H9 (cell line): ENCODE measurements at regions not wholly inside any gene's neighbourhood (a gene's known extent, or its start where the extent isn't known, plus 50 kb on each side); places are given as distances from the start of the nearest gene placed in this dataset.

Source experiments
- DNase-seq: peaks from one replicate; pipeline ENCODE4 v3.0.0-alpha.2; 2017
- H2AFZ ChIP-seq: one replicate; pipeline ENCODE4 v1.6.1; 2013; ENCODE audit warnings: mild to moderate bottlenecking, low read length, control low read depth, moderate library complexity
- H2AK5ac ChIP-seq: 2 replicates; pipeline ENCODE4 v1.6.1; 2013; ENCODE audit warnings: low read length, control low read depth, mixed read lengths; ENCODE audit not compliant: insufficient read length
- H2BK120ac ChIP-seq: one replicate; pipeline ENCODE4 v1.6.1; 2013; ENCODE audit warnings: low read depth, mild to moderate bottlenecking, low read length, control low read depth, inconsistent platforms; ENCODE audit not compliant: poor library complexity, severe bottlenecking
- H2BK12ac ChIP-seq: 2 replicates; pipeline ENCODE4 v1.6.1; 2013; ENCODE audit warnings: low read length, control low read depth, mixed read lengths, low read depth; ENCODE audit not compliant: insufficient read length
- H2BK15ac ChIP-seq: 2 replicates; pipeline ENCODE4 v1.6.1; 2013; ENCODE audit warnings: low read depth, low read length, control low read depth
- H2BK20ac ChIP-seq: one replicate; pipeline ENCODE4 v1.6.1; 2013; ENCODE audit warnings: low read depth, mild to moderate bottlenecking, low read length, control low read depth, inconsistent platforms; ENCODE audit not compliant: poor library complexity, severe bottlenecking
- H2BK5ac ChIP-seq: 2 replicates; pipeline ENCODE4 v1.6.1; 2013; ENCODE audit warnings: low read length, control low read depth, mixed read lengths; ENCODE audit not compliant: insufficient read length
- H3K14ac ChIP-seq: 2 replicates; pipeline ENCODE4 v1.6.1; 2013; ENCODE audit warnings: low read length, control low read depth; ENCODE audit not compliant: insufficient read depth
- H3K18ac ChIP-seq: 2 replicates; pipeline ENCODE4 v1.6.1; 2013; ENCODE audit warnings: low read depth, mild to moderate bottlenecking, mixed read lengths, low read length, control low read depth; ENCODE audit not compliant: insufficient read length
- H3K23ac ChIP-seq: 2 replicates; pipeline ENCODE4 v1.6.1; 2013; ENCODE audit warnings: low read length, control low read depth, mixed read lengths, low read depth; ENCODE audit not compliant: insufficient read length
- H3K23me2 ChIP-seq: 2 replicates; pipeline ENCODE4 v1.6.1; 2013; ENCODE audit warnings: low read depth, mild to moderate bottlenecking, mixed read lengths, low read length, control low read depth; ENCODE audit not compliant: insufficient read length, poor library complexity, severe bottlenecking
- H3K27ac ChIP-seq: 2 replicates; pipeline ENCODE4 v1.5.1; 2013; ENCODE audit warnings: low read length, control low read depth, mixed read lengths, low read depth; ENCODE audit not compliant: insufficient read length
- H3K27me3 ChIP-seq: 2 replicates; pipeline ENCODE4 v1.6.1; 2013; ENCODE audit warnings: low read length, control low read depth, inconsistent platforms; ENCODE audit not compliant: insufficient read depth
- H3K4ac ChIP-seq: 2 replicates; pipeline ENCODE4 v1.6.1; 2013; ENCODE audit warnings: low read depth, mild to moderate bottlenecking, control low read depth, inconsistent platforms, low read length, moderate library complexity
- H3K4me1 ChIP-seq: 2 replicates; pipeline ENCODE4 v1.6.1; 2013; ENCODE audit warnings: low read length, control low read depth, inconsistent platforms; ENCODE audit not compliant: insufficient read depth
- H3K4me2 ChIP-seq: 2 replicates; pipeline ENCODE4 v1.6.1; 2013; ENCODE audit warnings: low read length, control low read depth, mixed read lengths; ENCODE audit not compliant: insufficient read length, insufficient read depth
- H3K56ac ChIP-seq: 2 replicates; pipeline ENCODE4 v1.6.1; 2013; ENCODE audit warnings: low read depth, mild to moderate bottlenecking, mixed read lengths, low read length, control low read depth; ENCODE audit not compliant: insufficient read length
- H3K79me1 ChIP-seq: 2 replicates; pipeline ENCODE4 v1.6.1; 2013; ENCODE audit warnings: low read depth, mild to moderate bottlenecking, moderate library complexity, low read length, control low read depth, inconsistent platforms; ENCODE audit not compliant: insufficient read depth, poor library complexity, severe bottlenecking
- H3K79me2 ChIP-seq: 2 replicates; pipeline ENCODE4 v1.6.1; 2013; ENCODE audit warnings: low read length, control low read depth, inconsistent platforms; ENCODE audit not compliant: insufficient read depth
- H3K9ac ChIP-seq: 2 replicates; pipeline ENCODE4 v1.6.1; 2013; ENCODE audit warnings: low read length, control low read depth, mixed read lengths; ENCODE audit not compliant: insufficient read length; ENCODE audit errors: extremely low read depth
- H3K9me3 ChIP-seq: one replicate; pipeline ENCODE4 v1.6.1; 2013; ENCODE audit warnings: low read depth, low read length, inconsistent platforms; ENCODE audit not compliant: control insufficient read depth
- H3T11ph ChIP-seq: one replicate; pipeline ENCODE4 v1.6.1; 2013; ENCODE audit warnings: mild to moderate bottlenecking, low read length, control low read depth, inconsistent platforms
- H4K20me1 ChIP-seq: one replicate; pipeline ENCODE4 v1.6.1; 2013; ENCODE audit not compliant: control insufficient read depth, insufficient read length, insufficient read depth
- H4K5ac ChIP-seq: 2 replicates; pipeline ENCODE4 v1.6.1; 2013; ENCODE audit warnings: low read depth, mild to moderate bottlenecking, mixed read lengths, low read length, control low read depth; ENCODE audit not compliant: insufficient read length
- H4K8ac ChIP-seq: replicated peaks from 2 replicates; pipeline ENCODE4 v1.6.1; 2013; ENCODE audit warnings: low read length, control low read depth, mixed read lengths, low read depth; ENCODE audit not compliant: insufficient read length
- H4K91ac ChIP-seq: 2 replicates; pipeline ENCODE4 v1.6.1; 2013; ENCODE audit warnings: low read depth, mild to moderate bottlenecking, moderate library complexity, mixed read lengths, low read length, control low read depth; ENCODE audit not compliant: insufficient read length
- H3K27ac Mint-ChIP-seq, 3 experiments: 2 replicates in 2 of 3; 3 replicates in 1 of 3; pipeline ENCODE4 v1.8.0; 2020 to 2021; ENCODE audit warnings: mixed read lengths in 3 of 3, mild to moderate bottlenecking in 1 of 3, moderate library complexity in 1 of 3
- H3K27me3 Mint-ChIP-seq: 2 replicates; pipeline ENCODE4 v1.8.0; 2021; ENCODE audit warnings: low read depth, mild to moderate bottlenecking, moderate library complexity, mixed read lengths
- H3K36me3 Mint-ChIP-seq, 3 experiments: 2 replicates in 2 of 3; 3 replicates in 1 of 3; pipeline ENCODE4 v1.8.0; 2020 to 2021; ENCODE audit warnings: low read depth in 3 of 3, mixed read lengths in 3 of 3; ENCODE audit not compliant: insufficient read depth in 1 of 3
- H3K4me1 Mint-ChIP-seq, 2 experiments: 2 replicates each; pipeline ENCODE4 v1.8.0; 2020; ENCODE audit warnings: mixed read lengths in 2 of 2
- H3K4me3 Mint-ChIP-seq, 2 experiments: 2 replicates in 1 of 2; 3 replicates in 1 of 2; pipeline ENCODE4 v1.8.0; 2020 to 2021; ENCODE audit warnings: mild to moderate bottlenecking in 2 of 2, mixed read lengths in 2 of 2, moderate library complexity in 1 of 2
- H3K9me3 Mint-ChIP-seq, 2 experiments: 2 replicates in 1 of 2; 3 replicates in 1 of 2; pipeline ENCODE4 v1.8.0; 2020; ENCODE audit warnings: mild to moderate bottlenecking in 2 of 2, mixed read lengths in 2 of 2, moderate library complexity in 1 of 2
- CTCF ChIP-seq: fragments of 200-600 bp; sonication (generic); conservative IDR thresholded peaks from 3 replicates; pipeline ENCODE4 v1.8.0; 2021; ENCODE audit warnings: antibody characterized with exemption, mild to moderate bottlenecking
- WGBS: extraction: QIAGEN DNeasy Blood & Tissue Kit; methylation state at CpG from one replicate; pipeline ENCODE4 v1.1.7; 2013; ENCODE audit warnings: missing lambda C conversion rate, low lambda C conversion rate, mixed read lengths; ENCODE audit not compliant: insufficient read length; ENCODE audit errors: extremely low coverage; 5-methylcytosine and 5-hydroxymethylcytosine counted together

- H3K27ac Mint-ChIP-seq, result no peak overlapping the region
- Histone ChIP-seq H3K4ac (no peak overlapping the region), H4K8ac (no peak overlapping the region), H3K27ac (no peak overlapping the region), H2BK12ac (no peak overlapping the region), H2AK5ac (no peak overlapping the region), H3T11ph (no peak overlapping the region), H3K79me1 (no peaks in the 10 kb centered on the region), H4K91ac (no peak overlapping the region), H3K9ac (no peak overlapping the region), H3K23me2 (no peaks in the 10 kb centered on the region), H3K79me2 (no peaks in the 10 kb centered on the region), H3K4me2 (no peak overlapping the region), H3K18ac (no peak overlapping the region), H2BK15ac (no peak overlapping the region), H2BK20ac (no peak overlapping the region), H3K27me3 (no peaks in the 10 kb centered on the region), H3K9me3 (no peaks in the 10 kb centered on the region), H3K4me1 (no peaks in the 10 kb centered on the region; the same call in 1 of the 2 replicates), H2BK5ac (no peak overlapping the region), H2AFZ (no peak overlapping the region), H4K20me1 (no peaks in the 10 kb centered on the region), H2BK120ac (no peak overlapping the region), H3K23ac (no peak overlapping the region), H3K56ac (no peak overlapping the region), H3K14ac (no peak overlapping the region), H4K5ac (no peak overlapping the region)
- DNase-seq, result no peak
- no peaks in the 10 kb centered on the region for H3K27me3 Mint-ChIP-seq
- 0 out of 5 replicates have a peak, but pooled peaks cover 0 to 3% of the 10 kb centered on the region in 2 experiments for H3K9me3 Mint-ChIP-seq
- TF ChIP-seq CTCF, result no peak
- no peaks in the 10 kb centered on the region; a peak in 1 of 7 replicates for H3K36me3 Mint-ChIP-seq
- WGBS, result no CpG with 5 or more reads among the region's 3 CpGs
- no peak overlapping the region for H3K4me3 Mint-ChIP-seq
- peaks cover 12 to 18% of the 10 kb centered on the region in 2 experiments for H3K4me1 Mint-ChIP-seq
Measured at GRCh38 chr14:85325134-85326017, 204.6 kb upstream of the FLRT2 start.
